MCF 10A (cell line): ENCODE measurements at regions not wholly inside any gene's neighbourhood (a gene's known extent, or its start where the extent isn't known, plus 50 kb on each side); places are given as distances from the start of the nearest gene placed in this dataset.

ENCODE experiments used
- BruUV-seq: library from RNA; stranded (reverse); fragments of 400-500 nt; replicated peaks from 2 replicates; lab custom pipeline; 2021; lab: Mats Ljungman, UMichigan
- CTCF ChIA-PET: fragments of 300-600 bp; sonication (Branson Sonifier 250); formaldehyde crosslinking; extraction: SDS; loops from one replicate; lab custom pipeline; 2021; ENCODE audit warnings: antibody characterized with exemption, inconsistent platforms; lab: Yijun Ruan, JAX
- POLR2A ChIA-PET: fragments of 300-600, 350-650 bp; sonication (Branson Sonifier 250); formaldehyde crosslinking; extraction: SDS; loops from one replicate; lab custom pipeline; 2020; ENCODE audit warnings: antibody characterized with exemption, inconsistent platforms; lab: Yijun Ruan, JAX
- DNase-seq: peaks from one replicate; pipeline ENCODE4 v3.0.0-alpha.2; 2018; ENCODE audit not compliant: unreplicated experiment
- H3K27ac Mint-ChIP-seq: one replicate; pipeline ENCODE4 v1.8.0; 2022; ENCODE audit warnings: mild to moderate bottlenecking, low read depth, mixed read lengths; ENCODE audit not compliant: unreplicated experiment
- H3K27me3 Mint-ChIP-seq: one replicate; pipeline ENCODE4 v1.8.0; 2022; ENCODE audit warnings: mixed read lengths; ENCODE audit not compliant: insufficient read depth, unreplicated experiment
- H3K36me3 Mint-ChIP-seq: one replicate; pipeline ENCODE4 v1.8.0; 2022; ENCODE audit warnings: mild to moderate bottlenecking, moderate library complexity, mixed read lengths; ENCODE audit not compliant: insufficient read depth, unreplicated experiment
- H3K4me1 Mint-ChIP-seq: one replicate; pipeline ENCODE4 v1.8.0; 2022; ENCODE audit warnings: mixed read lengths; ENCODE audit not compliant: insufficient read depth, unreplicated experiment
- H3K4me3 Mint-ChIP-seq: one replicate; pipeline ENCODE4 v1.8.0; 2022; ENCODE audit warnings: mild to moderate bottlenecking, moderate library complexity, mixed read lengths; ENCODE audit not compliant: unreplicated experiment
- H3K9me3 Mint-ChIP-seq: one replicate; pipeline ENCODE4 v1.8.0; 2022; ENCODE audit warnings: mixed read lengths; ENCODE audit not compliant: unreplicated experiment
- CTCF ChIP-seq: fragments of 200-600 bp; IDR thresholded peaks from one replicate; pipeline ENCODE4 v1.8.0; 2022; ENCODE audit warnings: antibody characterized with exemption, mild to moderate bottlenecking; ENCODE audit not compliant: unreplicated experiment
- intact Hi-C: fragments of 100-400 bp; cut with micrococcal nuclease; formaldehyde crosslinking; loops from 2 replicates; pipeline ENCODE4 v1.14.1; 2022

DNA sequence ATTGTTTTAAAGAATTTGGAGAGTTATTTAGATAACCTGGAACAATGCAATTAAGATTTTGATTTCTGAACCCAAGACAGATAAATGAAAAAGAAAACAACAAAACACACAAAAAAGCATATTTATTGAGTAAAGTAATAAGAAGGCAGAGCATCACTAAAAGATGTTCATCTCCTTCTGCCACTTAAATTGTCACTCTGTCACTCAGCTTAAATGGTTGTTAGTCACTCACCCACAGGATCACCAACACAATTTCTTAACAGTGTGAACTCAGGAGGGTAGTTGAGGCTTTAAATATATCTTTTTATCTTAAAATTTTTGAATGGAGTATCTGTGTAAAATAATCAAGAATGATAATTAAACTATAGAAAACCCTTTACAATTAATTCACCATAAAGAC, 1215.5 kb upstream of the PCDH20 start:
- no peak for TF ChIP-seq CTCF
- BruUV-seq = no TSS peak
- no peak for DNase-seq
- Mint-ChIP-seq H3K9me3 (no peaks in the 10 kb centered on the region), H3K27ac (no peak overlapping the region), H3K27me3 (no peaks in the 10 kb centered on the region), H3K4me1 (no peaks in the 10 kb centered on the region), H3K36me3 (no peaks in the 10 kb centered on the region), H3K4me3 (no peak overlapping the region)
- ChIA-PET CTCF (no interaction called here), POLR2A (no interaction called here)
- intact Hi-C loops = no loop called here

- intact Hi-C loops = no loop called here
- no peak for DNase-seq
- no TSS peak for BruUV-seq
- POLR2A ChIA-PET = no interaction called here
- no peak for TF ChIP-seq CTCF
- Mint-ChIP-seq H3K4me3 (no peak overlapping the region), H3K36me3 (no peaks in the 10 kb centered on the region), H3K9me3 (no peaks in the 10 kb centered on the region), H3K4me1 (no peaks in the 10 kb centered on the region), H3K27me3 (no peaks in the 10 kb centered on the region), H3K27ac (no peak overlapping the region)
- CTCF ChIA-PET = interaction anchor here (1.2 kb wide), 1 partner anchor 18 kb away, joined by 3 read pairs; no protein-coding TSS in a partner anchor
These were observed 1214.0 kb upstream of the PCDH20 start for GRCh38 chr13:62629618-62630017.

GRCh38 chr13:62627226-62627625, 1211.6 kb upstream of the PCDH20 start:
- Mint-ChIP-seq H3K4me1 (no peaks in the 10 kb centered on the region), H3K9me3 (no peaks in the 10 kb centered on the region), H3K27me3 (no peaks in the 10 kb centered on the region), H3K27ac (no peak overlapping the region), H3K36me3 (no peaks in the 10 kb centered on the region), H3K4me3 (no peak overlapping the region)
- BruUV-seq = no TSS peak
- TF ChIP-seq CTCF = no peak
- POLR2A ChIA-PET = no interaction called here
- intact Hi-C loops = no loop called here
- no peak for DNase-seq
- CTCF ChIA-PET = interaction anchor here (0.6 kb wide), 1 partner anchor 1514 kb away, joined by 3 read pairs; no protein-coding TSS in a partner anchor

DNA sequence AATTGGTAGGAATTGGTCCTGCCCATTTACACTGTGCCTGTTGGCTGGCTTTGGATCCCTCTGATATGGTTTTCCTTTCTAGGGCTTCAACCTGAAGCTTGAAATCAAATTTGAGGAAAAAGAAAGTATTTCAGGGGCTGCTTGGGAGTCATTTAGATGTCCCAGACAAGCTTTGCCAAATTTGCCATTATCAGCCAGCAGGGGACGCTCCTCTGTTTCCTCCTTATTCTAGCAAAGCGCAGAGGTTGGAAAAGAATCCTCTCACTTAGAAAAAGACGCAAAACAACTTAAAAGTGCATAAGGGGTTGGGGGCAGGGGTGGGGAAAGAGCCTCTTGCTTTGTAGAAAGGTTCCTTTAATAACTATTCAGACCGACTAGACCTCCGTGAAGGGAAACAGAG, 1211.1 kb upstream of the PCDH20 start:
- H3K4me1 Mint-ChIP-seq = no peaks in the 10 kb centered on the region
- no peaks in the 10 kb centered on the region for H3K9me3 Mint-ChIP-seq
- intact Hi-C loops = no loop called here
- no peaks in the 10 kb centered on the region for H3K36me3 Mint-ChIP-seq
- BruUV-seq = no TSS peak
- peak; percentile 8 for DNase-seq
- POLR2A ChIA-PET = no interaction called here
- no peak overlapping the region for H3K4me3 Mint-ChIP-seq
- CTCF ChIA-PET = interaction anchor here (0.6 kb wide), 1 partner anchor 1513 kb away, joined by 3 read pairs; no protein-coding TSS in a partner anchor
- no peaks in the 10 kb centered on the region for H3K27me3 Mint-ChIP-seq
- H3K27ac Mint-ChIP-seq = no peak overlapping the region
- TF ChIP-seq CTCF = no peak
